Endothelial cell of umbilical vein (primary cell): ENCODE measurements at regions not wholly inside any gene's neighbourhood (a gene's known extent, or its start where the extent isn't known, plus 50 kb on each side); places are given as distances from the start of the nearest gene placed in this dataset.

Source experiments
- BruUV-seq: library from RNA; stranded (reverse); fragments of 400-500 nt; replicated peaks from 2 replicates; lab custom pipeline; 2021; lab: Mats Ljungman, UMichigan
- CTCF ChIA-PET: fragments of 300-600, 350-600 bp; sonication (Branson Sonifier 250); formaldehyde crosslinking; loops from one replicate; lab custom pipeline; 2021; ENCODE audit warnings: antibody characterized with exemption, inconsistent platforms; lab: Charles Lee
- POLR2A ChIA-PET: fragments of 300-600, 350-600 bp; sonication (Branson Sonifier 250); formaldehyde crosslinking; loops from one replicate; lab custom pipeline; 2021; ENCODE audit warnings: antibody characterized with exemption, inconsistent platforms; lab: Charles Lee
- DNase-seq: peaks from one replicate; pipeline ENCODE4 v3.0.0-alpha.2; 2011; ENCODE audit warnings: low read depth, low spot score
- FAIRE-seq: peaks from 2 replicates; lab custom pipeline; 2011; peaks lifted over from hg19 to GRCh38; lab: Jason Lieb, UNC
- H2AFZ ChIP-seq: 2 replicates; pipeline ENCODE4 v1.6.0; 2012; ENCODE audit warnings: low read depth, low read length, control low read depth, inconsistent platforms
- H3K27ac ChIP-seq: 2 replicates; pipeline ENCODE4 v1.5.1; 2011; ENCODE audit warnings: low read depth, mild to moderate bottlenecking, control low read depth, low read length, moderate library complexity; ENCODE audit not compliant: insufficient read depth
- H3K27me3 ChIP-seq, 2 experiments: 2 replicates each; pipeline versions ENCODE4 v1.6.0 to v1.6.1; 2011; ENCODE audit warnings: low read length in 2 of 2, mixed read lengths in 1 of 2; ENCODE audit not compliant: control insufficient read depth in 2 of 2, insufficient read depth in 2 of 2
- H3K36me3 ChIP-seq, 2 experiments: 2 replicates in 1 of 2; 3 replicates in 1 of 2; pipeline ENCODE4 v1.5.1; 2011; ENCODE audit warnings: low read length in 2 of 2, mild to moderate bottlenecking in 1 of 2, moderate library complexity in 1 of 2; ENCODE audit not compliant: control insufficient read depth in 2 of 2, insufficient read depth in 2 of 2; ENCODE audit errors: extremely low read depth in 1 of 2
- H3K4me1 ChIP-seq: 3 replicates; pipeline ENCODE4 v1.5.1; 2011; ENCODE audit warnings: mild to moderate bottlenecking, low read length; ENCODE audit not compliant: control insufficient read depth, insufficient read depth; ENCODE audit errors: extremely low read depth
- H3K4me2 ChIP-seq: 2 replicates; pipeline ENCODE4 v1.6.1; 2011; ENCODE audit warnings: low read length, control low read depth, mixed read lengths; ENCODE audit not compliant: insufficient read depth
- H3K4me3 ChIP-seq, 3 experiments: fragments of 200-600 bp in 1 of 3; sonication (generic), shearing (Covaris generic) in 1 of 3; replicated peaks in 1 of 3; 2 replicates each; pipeline ENCODE4 v1.5.1; 2011 to 2016; ENCODE audit warnings: control low read depth in 3 of 3, low read length in 3 of 3, mild to moderate bottlenecking in 2 of 3, inconsistent platforms in 1 of 3, low read depth in 1 of 3, moderate library complexity in 1 of 3; ENCODE audit not compliant: insufficient read depth in 1 of 3
- H3K79me2 ChIP-seq: 2 replicates; pipeline ENCODE4 v1.6.0; 2012; ENCODE audit warnings: low read length, inconsistent platforms; ENCODE audit not compliant: control insufficient read depth, insufficient read depth
- H3K9ac ChIP-seq: replicated peaks from 2 replicates; pipeline ENCODE3; 2011; ENCODE audit warnings: low read length, control low read depth; ENCODE audit not compliant: insufficient read depth; ENCODE audit errors: extremely low read depth
- H3K9me1 ChIP-seq: replicated peaks from 3 replicates; pipeline ENCODE4 v1.6.0; 2011; ENCODE audit warnings: mild to moderate bottlenecking, low read length; ENCODE audit not compliant: control insufficient read depth, insufficient read depth; ENCODE audit errors: extremely low read depth
- H3K9me3 ChIP-seq: replicated peaks from 2 replicates; pipeline ENCODE4 v1.5.1; 2012; ENCODE audit warnings: low read length, inconsistent platforms; ENCODE audit not compliant: control insufficient read depth, insufficient read depth
- H4K20me1 ChIP-seq: replicated peaks from 2 replicates; pipeline ENCODE3; 2011; ENCODE audit warnings: mild to moderate bottlenecking, low read length; ENCODE audit not compliant: control insufficient read depth, insufficient read depth; ENCODE audit errors: extremely low read depth
- CTCF ChIP-seq, 2 donors: IDR thresholded peaks; 1 replicate in 1 of 2; 2 replicates in 1 of 2; pipeline ENCODE4 v1.5.1; 2011; ENCODE audit warnings: low read length in 2 of 2, mild to moderate bottlenecking in 2 of 2, moderate library complexity in 2 of 2, control low read depth in 1 of 2, inconsistent platforms in 1 of 2, low read depth in 1 of 2; ENCODE audit not compliant: insufficient read depth in 1 of 2; ENCODE audit errors: extremely low read depth in 1 of 2
- EZH2 ChIP-seq: IDR thresholded peaks from 2 replicates; pipeline ENCODE4 v1.6.1; 2012; ENCODE audit warnings: borderline replicate concordance, low read depth, mild to moderate bottlenecking, moderate library complexity, low read length, inconsistent platforms; ENCODE audit not compliant: severe bottlenecking
- FOS ChIP-seq: IDR thresholded peaks from 2 replicates; pipeline ENCODE4 v1.6.1; 2011; ENCODE audit warnings: mild to moderate bottlenecking, low read length, moderate library complexity, borderline replicate concordance; ENCODE audit not compliant: insufficient read depth
- GATA2 ChIP-seq: IDR thresholded peaks from 2 replicates; pipeline ENCODE4 v1.7.0; 2011; ENCODE audit warnings: low read depth, mild to moderate bottlenecking, moderate library complexity, mixed read lengths, low read length; ENCODE audit not compliant: insufficient read length, insufficient read depth
- JUN ChIP-seq: IDR thresholded peaks from 2 replicates; pipeline ENCODE4 v1.6.1; 2011; ENCODE audit warnings: borderline replicate concordance, low read depth; ENCODE audit not compliant: insufficient read length, insufficient read depth
- MAX ChIP-seq: IDR thresholded peaks from 2 replicates; pipeline ENCODE4 v1.6.1; 2011; ENCODE audit not compliant: insufficient read depth, insufficient read length
- MYC ChIP-seq: IDR thresholded peaks from one replicate; pipeline ENCODE4 v1.6.1; 2011; ENCODE audit warnings: mild to moderate bottlenecking, low read depth, low read length
- POLR2A ChIP-seq: IDR thresholded peaks from 2 replicates; pipeline ENCODE4 v1.6.1; 2012; ENCODE audit warnings: low read depth, mild to moderate bottlenecking, control low read depth, low read length
- POLR2AphosphoS5 ChIP-seq: IDR thresholded peaks from 2 replicates; pipeline ENCODE4 v1.6.1; 2012; ENCODE audit warnings: low read depth, mild to moderate bottlenecking, control low read depth, low read length, moderate library complexity; ENCODE audit not compliant: insufficient read depth
- dilution Hi-C: fragments of 300-500 bp; cut with MboI; formaldehyde crosslinking; loops from one replicate; pipeline ENCODE4 v1.15.0; 2019; ENCODE audit warnings: low sequenced_read_pairs; ENCODE audit not compliant: extremely low pct_ligation_motif_present
- intact Hi-C: fragments of 100-400 bp; cut with micrococcal nuclease; formaldehyde crosslinking; loops from one replicate; pipeline ENCODE4 v1.10.0; 2022

GRCh38 chr4:181756451-181757095 is 486.6 kb upstream of the TENM3 start:
- ChIA-PET POLR2A (no interaction called here), CTCF (no interaction called here)
- no peak overlapping the region for H2AFZ ChIP-seq
- no peaks in the 10 kb centered on the region for H4K20me1 ChIP-seq
- no peaks in the 10 kb centered on the region for H3K79me2 ChIP-seq
- intact Hi-C loops = no loop called here
- H3K27ac ChIP-seq = no peak overlapping the region
- no peaks in the 10 kb centered on the region for H3K27me3 ChIP-seq
- H3K9me1 ChIP-seq = no peaks in the 10 kb centered on the region
- H3K9ac ChIP-seq = no peak overlapping the region
- no peak overlapping the region for H3K4me3 ChIP-seq
- TF ChIP-seq EZH2 = no peak
- no peak for TF ChIP-seq FOS
- no peak for TF ChIP-seq POLR2AphosphoS5
- TF ChIP-seq MYC = no peak
- TF ChIP-seq JUN = no peak
- no peak for TF ChIP-seq POLR2A
- no peak for TF ChIP-seq CTCF (IDR thresholded peaks at IDR 0.05; ENCODE audit: extremely low read depth in 1 of 2, insufficient read depth in 1 of 2, low read depth in 1 of 2, low read length in 2 of 2)
- no peak for TF ChIP-seq MAX
- TF ChIP-seq GATA2 = no peak
- no peak overlapping the region for H3K4me2 ChIP-seq
- H3K36me3 ChIP-seq = no peaks in the 10 kb centered on the region
- no peak for FAIRE-seq
- no TSS peak for BruUV-seq
- peaks cover 4% of the 10 kb centered on the region for H3K9me3 ChIP-seq
- H3K4me1 ChIP-seq = no peaks in the 10 kb centered on the region
- dilution Hi-C loops = no loop called here
- no peak for DNase-seq
